AG09309 (cell line): ENCODE measurements at regions not wholly inside any gene's neighbourhood (a gene's known extent, or its start where the extent isn't known, plus 50 kb on each side); places are given as distances from the start of the nearest gene placed in this dataset.
"Not testable (repeated sequence)": the region's sequence is repeated elsewhere in the genome, so short reads cannot be mapped to it uniquely, and the experiment has no call there.

Experiments used
- DNase-seq: peaks from one replicate; pipeline ENCODE4 v3.0.0-alpha.2; 2010; ENCODE audit warnings: low read depth
- H3K4me3 ChIP-seq: 2 replicates; pipeline ENCODE4 v1.5.1; 2011; ENCODE audit warnings: mild to moderate bottlenecking, low read depth, low read length, moderate library complexity; ENCODE audit not compliant: control insufficient read depth
- TF ChIP-seq, protein P1 (sequence below): IDR thresholded peaks from 2 replicates; pipeline ENCODE4 v1.5.1; 2011; ENCODE audit warnings: mild to moderate bottlenecking, low read depth, low read length, inconsistent platforms; ENCODE audit not compliant: insufficient read depth, control insufficient read depth; ENCODE audit errors: missing control alignments

DNA sequence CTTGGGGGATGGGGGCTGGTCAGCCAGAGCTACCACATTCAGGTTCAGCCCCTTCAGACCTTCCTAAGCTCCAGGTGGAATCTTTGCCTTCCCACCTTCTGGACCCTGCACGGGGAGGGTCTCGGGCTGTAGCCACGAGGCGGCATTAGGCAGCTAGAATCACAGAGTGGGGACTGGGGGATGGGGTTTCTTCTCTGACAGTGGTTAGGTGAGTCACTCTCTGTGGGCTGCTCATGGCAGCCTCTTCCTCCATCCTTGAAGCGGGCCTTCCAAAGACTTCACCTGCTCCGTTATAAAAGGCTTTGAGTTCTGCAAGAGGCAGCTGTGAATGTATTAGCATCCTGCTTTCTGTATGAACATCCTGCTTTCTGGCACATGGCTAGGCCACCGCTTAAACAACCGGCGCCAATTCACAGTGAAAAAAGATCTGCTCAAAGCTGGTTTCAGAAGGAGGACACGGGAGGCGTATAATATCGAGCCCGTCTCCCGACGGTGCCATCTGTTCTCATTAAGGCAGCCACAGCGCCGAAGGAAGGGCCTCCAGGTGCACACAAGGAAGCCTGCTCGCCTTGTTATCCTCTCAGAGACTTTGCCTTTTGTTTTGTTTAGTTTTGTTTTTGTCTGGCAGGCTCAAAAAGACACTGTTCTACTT lies 74.3 kb upstream of the IGFBP7 start:
- H3K4me3 ChIP-seq = no peak overlapping the region
- no peak for DNase-seq
- TF ChIP-seq, protein P1, sequence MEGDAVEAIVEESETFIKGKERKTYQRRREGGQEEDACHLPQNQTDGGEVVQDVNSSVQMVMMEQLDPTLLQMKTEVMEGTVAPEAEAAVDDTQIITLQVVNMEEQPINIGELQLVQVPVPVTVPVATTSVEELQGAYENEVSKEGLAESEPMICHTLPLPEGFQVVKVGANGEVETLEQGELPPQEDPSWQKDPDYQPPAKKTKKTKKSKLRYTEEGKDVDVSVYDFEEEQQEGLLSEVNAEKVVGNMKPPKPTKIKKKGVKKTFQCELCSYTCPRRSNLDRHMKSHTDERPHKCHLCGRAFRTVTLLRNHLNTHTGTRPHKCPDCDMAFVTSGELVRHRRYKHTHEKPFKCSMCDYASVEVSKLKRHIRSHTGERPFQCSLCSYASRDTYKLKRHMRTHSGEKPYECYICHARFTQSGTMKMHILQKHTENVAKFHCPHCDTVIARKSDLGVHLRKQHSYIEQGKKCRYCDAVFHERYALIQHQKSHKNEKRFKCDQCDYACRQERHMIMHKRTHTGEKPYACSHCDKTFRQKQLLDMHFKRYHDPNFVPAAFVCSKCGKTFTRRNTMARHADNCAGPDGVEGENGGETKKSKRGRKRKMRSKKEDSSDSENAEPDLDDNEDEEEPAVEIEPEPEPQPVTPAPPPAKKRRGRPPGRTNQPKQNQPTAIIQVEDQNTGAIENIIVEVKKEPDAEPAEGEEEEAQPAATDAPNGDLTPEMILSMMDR = no peak

DNA sequence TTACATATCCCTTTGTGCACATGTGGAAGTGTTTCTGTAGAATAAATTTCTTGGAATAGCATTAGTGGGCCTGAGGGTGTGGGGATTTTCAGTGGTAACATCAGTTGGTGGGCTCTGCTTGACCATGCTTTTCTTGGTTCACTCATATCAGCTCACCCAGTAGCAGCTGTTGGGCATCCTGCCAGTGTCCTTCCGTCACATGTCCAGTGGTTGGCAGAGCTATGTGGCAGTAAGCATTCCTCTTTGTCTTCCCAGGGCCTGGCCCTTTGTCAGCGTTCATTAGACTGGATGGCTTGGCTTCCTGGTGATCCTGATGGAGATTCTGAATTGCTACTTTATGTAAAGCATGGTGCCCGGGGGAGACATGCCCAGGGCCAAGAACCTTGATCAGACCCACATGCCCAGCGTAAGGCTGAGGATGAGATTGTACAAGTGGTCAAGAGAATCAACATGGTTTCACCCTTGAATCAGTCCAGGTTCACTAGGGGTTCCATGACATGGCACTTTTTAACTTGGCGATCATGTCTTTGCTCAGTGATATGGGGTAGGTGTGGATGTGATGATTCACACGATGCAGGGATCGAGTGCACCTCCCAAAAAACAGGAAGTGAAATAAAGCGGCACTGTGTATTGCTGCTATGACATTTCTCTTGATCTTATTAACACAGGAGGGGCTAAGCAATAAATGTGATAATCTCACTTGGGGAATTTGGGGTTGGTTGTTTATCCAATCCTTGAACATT lies 72.1 kb upstream of the IGFBP7 start:
- DNase-seq = no peak
- TF ChIP-seq, protein P1 = no peak
- no peak overlapping the region for H3K4me3 ChIP-seq

DNA sequence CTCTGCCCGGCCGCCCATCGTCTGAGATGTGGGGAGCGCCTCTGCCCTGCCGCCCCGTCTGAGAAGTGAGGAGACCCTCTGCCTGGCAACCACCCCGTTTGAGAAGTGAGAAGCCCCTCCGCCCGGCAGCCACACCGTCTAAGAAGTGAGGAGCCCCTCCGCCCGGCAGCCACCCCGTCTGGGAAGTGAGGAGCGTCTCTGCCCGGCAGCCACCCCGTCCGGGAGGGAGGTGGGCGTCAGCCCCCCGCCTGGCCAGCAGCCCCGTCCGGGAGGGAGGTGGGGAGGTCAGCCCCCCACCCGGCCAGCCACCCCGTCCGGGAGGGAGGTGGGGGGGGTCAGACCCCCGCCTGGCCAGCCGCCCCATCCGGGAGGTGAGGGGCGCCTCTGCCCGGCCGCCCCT lies 63.0 kb upstream of the IGFBP7 start:
- not testable (repeated sequence) for H3K4me3 ChIP-seq, DNase-seq

DNA sequence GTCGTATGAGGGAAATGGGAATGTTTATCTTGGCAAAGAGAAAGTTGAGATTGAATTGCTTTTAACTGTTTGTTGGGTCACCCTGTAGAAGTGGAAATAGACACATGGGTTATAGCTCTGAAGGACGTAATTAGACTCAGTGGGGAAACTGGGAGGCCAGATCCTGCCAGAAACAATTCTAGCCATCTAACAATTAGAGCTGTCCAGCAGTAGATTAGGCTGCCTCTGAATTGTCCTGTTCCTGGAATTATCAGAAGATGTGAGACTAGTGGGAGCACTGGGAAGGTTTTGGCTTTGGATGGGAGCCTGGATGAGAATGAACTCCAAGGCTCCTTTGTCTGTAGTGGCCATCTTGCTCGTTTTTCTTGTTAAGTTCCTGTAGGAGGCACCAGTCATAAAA lies 61.9 kb upstream of the IGFBP7 start:
- no peak overlapping the region for H3K4me3 ChIP-seq
- TF ChIP-seq, protein P1 = no peak
- DNase-seq = no peak

DNA sequence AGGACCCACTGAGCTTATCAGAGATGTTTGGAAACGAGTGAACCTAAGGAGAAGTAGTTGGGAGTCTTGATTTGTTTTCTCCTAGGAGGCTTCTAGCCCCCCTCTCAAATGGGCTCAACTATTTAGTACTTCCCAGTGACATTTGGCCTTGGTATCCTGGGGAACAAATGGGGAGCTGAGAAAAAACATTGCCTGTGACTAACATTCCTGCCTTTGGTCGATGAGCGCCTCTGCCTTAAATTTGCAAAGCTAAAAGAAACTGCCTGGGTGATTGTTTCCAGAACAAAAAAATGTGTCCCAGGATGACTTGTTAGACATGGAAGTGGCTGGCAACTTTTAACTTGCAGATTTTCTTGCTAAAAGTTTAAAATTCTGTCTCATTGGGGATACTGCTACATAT lies 58.8 kb upstream of the IGFBP7 start:
- no peak for DNase-seq
- TF ChIP-seq, protein P1 = no peak
- no peak overlapping the region for H3K4me3 ChIP-seq

DNA sequence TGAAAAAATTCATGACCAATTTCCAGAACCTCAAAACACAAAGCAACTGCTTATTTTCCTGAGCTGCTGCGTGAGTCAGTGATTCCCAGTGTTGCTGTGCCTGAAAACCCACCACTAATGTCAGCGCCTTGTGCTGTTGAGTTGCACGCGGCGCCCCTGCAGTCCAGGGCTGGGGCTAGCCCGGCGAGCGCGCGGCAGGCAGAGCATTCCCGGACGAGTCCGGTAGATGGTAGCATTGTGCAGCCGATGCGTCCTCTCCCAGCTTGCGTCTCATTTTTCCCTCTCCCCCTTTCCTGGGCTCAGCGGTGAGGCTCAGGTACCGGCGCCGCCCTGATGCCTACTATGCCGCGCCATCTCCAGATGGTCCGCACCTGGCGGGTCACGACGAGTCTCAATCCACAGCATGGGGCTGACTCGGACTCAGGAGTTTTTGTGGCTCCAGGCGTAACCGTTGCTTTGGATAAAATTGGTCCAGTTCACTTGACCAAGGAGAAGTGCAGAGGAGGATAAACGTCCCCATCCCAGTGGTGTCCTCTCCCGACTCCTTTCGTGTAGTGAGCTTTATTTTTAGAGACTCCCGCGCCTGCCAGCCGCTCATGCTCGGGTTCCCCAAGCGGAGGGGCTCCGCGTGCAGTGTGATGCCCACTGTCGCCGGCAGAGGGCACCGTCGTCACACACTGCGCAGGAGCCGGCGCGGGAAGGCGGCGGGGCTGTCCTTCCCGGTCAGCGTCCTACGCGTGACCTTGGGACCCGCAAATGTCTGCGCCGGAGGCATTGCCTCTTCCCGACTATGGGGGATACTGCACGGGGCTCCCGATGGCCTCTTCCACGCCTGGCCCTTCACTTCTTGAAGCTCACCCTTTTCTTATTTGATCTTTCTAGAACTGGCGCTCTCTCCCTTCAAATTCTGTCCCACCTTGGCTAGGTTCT lies 53.6 kb upstream of the IGFBP7 start:
- H3K4me3 ChIP-seq = peak overlapping the region; percentile 80
- DNase-seq = no peak
- TF ChIP-seq, protein P1 = peak; percentile 97
